DMS153 (cell line): ENCODE measurements at regions not wholly inside any gene's neighbourhood (a gene's known extent, or its start where the extent isn't known, plus 50 kb on each side); places are given as distances from the start of the nearest gene placed in this dataset.
"Not testable (repeated sequence)": the region's sequence is repeated elsewhere in the genome, so short reads cannot be mapped to it uniquely, and the experiment has no call there.

Source experiments
- DNase-seq: peaks from one replicate; lab custom pipeline; 2025; lab: John Stamatoyannopoulos, UW

- DNase-seq, result no peak
These were observed 383.7 kb upstream of the AKR1E2 start for GRCh38 chr10:4442296-4442695.

- DNase-seq, result no peak
These were observed 385.7 kb upstream of the AKR1E2 start for GRCh38 chr10:4440260-4440659.

- no peak for DNase-seq
These were observed 388.2 kb upstream of the AKR1E2 start for GRCh38 chr10:4437791-4438190.

- no peak for DNase-seq
These were observed 388.9 kb upstream of the AKR1E2 start for GRCh38 chr10:4437061-4437460.

GRCh38 chr10:4436103-4436502, 389.9 kb upstream of the AKR1E2 start:
- DNase-seq, result no peak

GRCh38 chr10:4434516-4435071, 391.4 kb upstream of the AKR1E2 start:
- no peak for DNase-seq

GRCh38 chr10:4434105-4434504, 391.9 kb upstream of the AKR1E2 start:
- no peak for DNase-seq

GRCh38 chr10:4431114-4431863, 394.7 kb upstream of the AKR1E2 start:
- no peak for DNase-seq

- DNase-seq, result no peak
These were observed 396.4 kb upstream of the AKR1E2 start for GRCh38 chr10:4429571-4429970.

GRCh38 chr10:4427532-4427931, 398.5 kb upstream of the AKR1E2 start:
- DNase-seq, result no peak

- no peak for DNase-seq
These were observed 399.1 kb upstream of the AKR1E2 start for GRCh38 chr10:4426866-4427265.

GRCh38 chr10:4409319-4409718, 416.7 kb upstream of the AKR1E2 start:
- no peak for DNase-seq

GRCh38 chr10:4407783-4408182, 418.2 kb upstream of the AKR1E2 start:
- no peak for DNase-seq

- no peak for DNase-seq
These were observed 420.2 kb upstream of the AKR1E2 start for GRCh38 chr10:4405828-4406227.

GRCh38 chr10:4403638-4404252, 422.3 kb upstream of the AKR1E2 start:
- DNase-seq, result no peak

- DNase-seq, result not testable (repeated sequence)
These were observed 424.9 kb upstream of the AKR1E2 start for GRCh38 chr10:4401080-4401479.

- no peak for DNase-seq
These were observed 426.5 kb upstream of the AKR1E2 start for GRCh38 chr10:4399556-4399955.

- no peak for DNase-seq
These were observed 427.4 kb upstream of the AKR1E2 start for GRCh38 chr10:4398602-4399001.

GRCh38 chr10:4397337-4397736, 428.7 kb upstream of the AKR1E2 start:
- no peak for DNase-seq

- no peak for DNase-seq
These were observed 429.4 kb upstream of the AKR1E2 start for GRCh38 chr10:4396401-4397283.

- DNase-seq, result no peak
These were observed 430.3 kb upstream of the AKR1E2 start for GRCh38 chr10:4395731-4396130.

- not testable (repeated sequence) for DNase-seq
These were observed 431.6 kb upstream of the AKR1E2 start for GRCh38 chr10:4394455-4394854.

GRCh38 chr10:4391683-4392082, 434.3 kb upstream of the AKR1E2 start:
- DNase-seq, result no peak
